Heart right ventricle (tissue), 16 donors: ENCODE measurements at regions not wholly inside any gene's neighbourhood (a gene's known extent, or its start where the extent isn't known, plus 50 kb on each side); places are given as distances from the start of the nearest gene placed in this dataset.

Experiments used
- ATAC-seq, 8 donors: fragments of 200-7000 bp; cut with Tn5 transposase; one replicate each; pipeline ENCODE4 v1.9.1; 2020; ENCODE audit warnings: mild to moderate bottlenecking in 8 of 8, moderate library complexity in 8 of 8, moderate number of reproducible peaks in 1 of 8
- DNase-seq, 2 donors: peaks; one replicate each; pipeline ENCODE4 v3.0.0-alpha.2; 2020
- H3K27ac ChIP-seq, 10 donors: fragments of 200-600 bp; sonication (generic) in 2 of 10; one replicate each; pipeline versions ENCODE4 v1.5.0 to v1.8.0; 2020 to 2022; ENCODE audit warnings: mild to moderate bottlenecking in 3 of 10
- H3K27me3 ChIP-seq, 7 donors: fragments of 200-600 bp; one replicate each; pipeline ENCODE4 v1.8.0; 2021 to 2022; ENCODE audit warnings: mild to moderate bottlenecking in 2 of 7
- H3K36me3 ChIP-seq, 9 donors: fragments of 200-600 bp; sonication (generic) in 1 of 9; one replicate each; pipeline versions ENCODE4 v1.5.0 to v1.8.0; 2020 to 2022; ENCODE audit warnings: mild to moderate bottlenecking in 2 of 9
- H3K4me1 ChIP-seq, 9 donors: fragments of 200-600 bp; sonication (generic) in 1 of 9; one replicate each; pipeline versions ENCODE4 v1.5.0 to v1.8.0; 2020 to 2022; ENCODE audit warnings: mild to moderate bottlenecking in 4 of 9
- H3K4me3 ChIP-seq, 10 donors: fragments of 200-600 bp; sonication (generic) in 2 of 10; one replicate each; pipeline versions ENCODE4 v1.5.0 to v1.8.0; 2020 to 2022; ENCODE audit warnings: mild to moderate bottlenecking in 7 of 10, moderate library complexity in 2 of 10
- H3K9me3 ChIP-seq, 11 donors: fragments of 200-600 bp in 10 of 11; sonication (generic) in 2 of 11; one replicate each; pipeline versions ENCODE4 v1.5.0 to v1.8.0; 2013 to 2022; ENCODE audit warnings: mild to moderate bottlenecking in 2 of 11, control low read depth in 1 of 11, moderate library complexity in 1 of 11
- WGBS, 2 donors: extraction: QIAGEN DNeasy Blood & Tissue Kit; methylation state at CpG; one replicate each; pipeline ENCODE4 v1.1.7; 2013; ENCODE audit warnings: inconsistent platforms in 1 of 2; 5-methylcytosine and 5-hydroxymethylcytosine counted together
- intact Hi-C, 10 donors: fragments of 100-400 bp; cut with DNase I; formaldehyde crosslinking; loops; one replicate each; pipeline versions ENCODE4 v1.11.1 to v1.14.2; 2022
- TF ChIP-seq, protein P1 (sequence below), 9 donors: fragments of 200-600 bp; sonication (generic) in 2 of 9; IDR thresholded peaks; one replicate each; pipeline versions ENCODE4 v1.5.0 to v1.8.0; 2021 to 2022; ENCODE audit warnings: antibody characterized with exemption in 9 of 9, mild to moderate bottlenecking in 5 of 9, moderate library complexity in 1 of 9
- donor health status: Arrhythmogenic right ventricular cardiomyopathy.
- donor health status: ischemic (EF 13 %, LVEDD 7.1; RV severe dilation, severe dysfunction).
- donor health status: healthy with polysubstance abuse.
- donor health status: DM: no; HTN: yes; CAD: no.
- donor health status: DM: no; HTN: no; CAD: no.
- donor health status: ischemic (EF 25% LVEDD 6.9; RV normal size, moderate dysfunction).
- donor health status: ischemic (EF 25% LVEDD 5.7; RV mildly dilated, moderate dysfunction).
- donor health status: healthy.
- donor health status: DM: yes; HTN: yes; CAD: no.
- donor health status: Ischemic cardiomyopathy.
- donor health status: ischemic (EF 35%, LVEDD 5.7; RV mildly dilated, moderate dysfunction).
- donor health status: nonischemic (EF 11% LVEDD 7.7; RV severe dilation, severe dysfunction).
- donor health status: DM: yes; HTN: yes; CAD: no.
- donor health status: PGD.
- donor health status: ischemic (EF 29% LVEDD 5.4; RV normal size, mild dysfunction).
- donor health status: nonischemic (EF 23%, LVEDD 6.1; RV moderate dilation, normal function).

- intact Hi-C loops = no loop called here
- Histone ChIP-seq H3K4me3 (no peak overlapping the region), H3K9me3 (no peaks in the 10 kb centered on the region), H3K36me3 (peaks cover 0 to 5% (median 0%) of the 10 kb centered on the region in 9 donors), H3K4me1 (peaks cover 0 to 11% (median 3%) of the 10 kb centered on the region in 9 donors), H3K27me3 (no peaks in the 10 kb centered on the region), H3K27ac (no peak overlapping the region)
- TF ChIP-seq, protein P1, sequence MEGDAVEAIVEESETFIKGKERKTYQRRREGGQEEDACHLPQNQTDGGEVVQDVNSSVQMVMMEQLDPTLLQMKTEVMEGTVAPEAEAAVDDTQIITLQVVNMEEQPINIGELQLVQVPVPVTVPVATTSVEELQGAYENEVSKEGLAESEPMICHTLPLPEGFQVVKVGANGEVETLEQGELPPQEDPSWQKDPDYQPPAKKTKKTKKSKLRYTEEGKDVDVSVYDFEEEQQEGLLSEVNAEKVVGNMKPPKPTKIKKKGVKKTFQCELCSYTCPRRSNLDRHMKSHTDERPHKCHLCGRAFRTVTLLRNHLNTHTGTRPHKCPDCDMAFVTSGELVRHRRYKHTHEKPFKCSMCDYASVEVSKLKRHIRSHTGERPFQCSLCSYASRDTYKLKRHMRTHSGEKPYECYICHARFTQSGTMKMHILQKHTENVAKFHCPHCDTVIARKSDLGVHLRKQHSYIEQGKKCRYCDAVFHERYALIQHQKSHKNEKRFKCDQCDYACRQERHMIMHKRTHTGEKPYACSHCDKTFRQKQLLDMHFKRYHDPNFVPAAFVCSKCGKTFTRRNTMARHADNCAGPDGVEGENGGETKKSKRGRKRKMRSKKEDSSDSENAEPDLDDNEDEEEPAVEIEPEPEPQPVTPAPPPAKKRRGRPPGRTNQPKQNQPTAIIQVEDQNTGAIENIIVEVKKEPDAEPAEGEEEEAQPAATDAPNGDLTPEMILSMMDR (IDR thresholded peaks at IDR 0.05) = peak in 7 of 9 donors; percentile 32 to 57 (median 48)
- DNase-seq = no peak
- peak in 1 of 8 donors; percentile 39 for ATAC-seq
- WGBS, 2 donors = 42 to 52% methylated on average over 3 of the region's 3 CpGs
Observed at GRCh38 chr16:27690608-27691007, 140.7 kb downstream of the KATNIP start.

GRCh38 chr16:27691721-27692120 is 141.8 kb downstream of the KATNIP start:
- H3K27me3 ChIP-seq = no peaks in the 10 kb centered on the region
- TF ChIP-seq, protein P1 (IDR thresholded peaks at IDR 0.05) = no peak
- H3K27ac ChIP-seq = no peak overlapping the region
- H3K36me3 ChIP-seq = peaks cover 0 to 4% (median 0%) of the 10 kb centered on the region in 9 donors
- 83 to 94% methylated on average over 4 of the region's 4 CpGs for WGBS, 2 donors
- ATAC-seq = peak in 2 of 8 donors; percentile 36 to 53
- DNase-seq = no peak
- peaks cover 0 to 3% (median 0%) of the 10 kb centered on the region in 11 donors for H3K9me3 ChIP-seq
- peaks cover 0 to 10% (median 3%) of the 10 kb centered on the region in 9 donors for H3K4me1 ChIP-seq
- intact Hi-C loops = no loop called here
- H3K4me3 ChIP-seq = no peak overlapping the region

- no peak overlapping the region for H3K27ac ChIP-seq
- intact Hi-C loops = no loop called here
- H3K9me3 ChIP-seq = peaks cover 0 to 3% (median 0%) of the 10 kb centered on the region in 11 donors
- H3K36me3 ChIP-seq = peaks cover 0 to 6% (median 0%) of the 10 kb centered on the region in 9 donors
- no peak for DNase-seq
- H3K4me1 ChIP-seq = peaks cover 0 to 2% (median 0%) of the 10 kb centered on the region in 9 donors
- no peaks in the 10 kb centered on the region for H3K27me3 ChIP-seq
- H3K4me3 ChIP-seq = no peak overlapping the region
- TF ChIP-seq, protein P1 (IDR thresholded peaks at IDR 0.05) = no peak
- no peak for ATAC-seq
- WGBS, 2 donors = 95% methylated on average over 10 of the region's 10 CpGs
Observed at GRCh38 chr16:27692576-27692975, 142.6 kb downstream of the KATNIP start.

GRCh38 chr16:27695161-27695560 is 145.2 kb downstream of the KATNIP start:
- WGBS, 2 donors = 96 to 97% methylated on average over 7 of the region's 7 CpGs
- no peak overlapping the region for H3K4me3 ChIP-seq
- ATAC-seq = no peak
- H3K27ac ChIP-seq = no peak overlapping the region
- DNase-seq = no peak
- no peaks in the 10 kb centered on the region for H3K4me1 ChIP-seq
- H3K9me3 ChIP-seq = peaks cover 0 to 3% (median 0%) of the 10 kb centered on the region in 11 donors
- intact Hi-C loops = no loop called here
- H3K36me3 ChIP-seq = peaks cover 0 to 28% (median 9%) of the 10 kb centered on the region in 9 donors
- H3K27me3 ChIP-seq = no peaks in the 10 kb centered on the region
- TF ChIP-seq, protein P1 (IDR thresholded peaks at IDR 0.05) = no peak
